ENCODE measurements at regions not wholly inside any gene's neighbourhood (a gene's known extent, or its start where the extent isn't known, plus 50 kb on each side); places are given as distances from the start of the nearest gene placed in this dataset.

DNA sequence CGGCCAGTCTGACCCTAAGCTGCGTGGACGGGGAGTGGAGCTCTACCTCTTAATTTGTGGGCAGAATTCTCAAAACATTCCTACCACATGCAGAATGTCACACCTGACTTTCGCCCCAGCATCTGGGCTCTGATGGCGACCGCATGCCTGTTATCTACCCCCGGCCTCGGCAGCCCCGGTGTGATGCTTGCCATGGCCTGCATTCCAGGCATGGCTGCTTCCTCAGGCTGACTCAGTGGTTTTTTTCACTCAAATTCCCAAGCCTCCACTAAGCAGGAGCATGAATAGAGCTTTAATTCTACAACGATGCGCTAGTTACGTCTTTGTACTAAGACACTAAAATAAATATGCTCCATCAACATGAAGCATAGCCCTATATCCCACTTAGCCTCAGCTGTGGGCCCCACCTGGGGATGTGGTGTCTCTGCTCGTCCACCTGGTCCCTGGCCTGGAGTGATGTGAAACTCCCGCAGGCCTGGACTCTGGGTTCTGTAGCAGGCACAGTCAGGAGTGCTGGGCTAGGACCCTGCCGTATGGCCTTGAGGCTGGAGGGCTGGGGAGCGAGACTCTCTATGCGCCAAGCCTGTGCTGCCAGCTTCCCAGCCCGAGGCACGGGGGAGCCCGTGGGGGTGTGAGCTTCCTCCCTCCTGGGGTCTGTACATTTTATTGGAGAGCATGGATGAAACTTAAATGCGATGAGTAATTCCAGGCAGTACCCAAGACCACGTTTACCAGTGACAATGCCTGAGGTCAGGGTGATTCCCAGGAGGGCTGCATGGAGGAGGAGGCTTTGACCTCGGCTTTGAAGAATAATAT lies 153.2 kb downstream of the CTTN start:
- TF ChIP-seq SP1 (IDR thresholded peaks at IDR 0.05; ENCODE audit: low read depth) (no peak), POLR2A (IDR thresholded peaks at IDR 0.05; ENCODE audit: borderline replicate concordance, extremely low read depth, insufficient read depth, insufficient read length) (no peak), CEBPB (IDR thresholded peaks at IDR 0.05; ENCODE audit: low read depth) (no peak), ZNF274 (IDR thresholded peaks at IDR 0.05; ENCODE audit: low read depth, low read length) (no peak), POLR2AphosphoS5 (IDR thresholded peaks at IDR 0.05; ENCODE audit: low read depth, low read length) (no peak), RAD21 (IDR thresholded peaks at IDR 0.05; ENCODE audit: low read depth) (no peak), JUND (IDR thresholded peaks at IDR 0.05) (no peak), EZH2 (IDR thresholded peaks at IDR 0.05) (no peak), ZFX (IDR thresholded peaks at IDR 0.05) (no peak)
- TF ChIP-seq, protein P1, sequence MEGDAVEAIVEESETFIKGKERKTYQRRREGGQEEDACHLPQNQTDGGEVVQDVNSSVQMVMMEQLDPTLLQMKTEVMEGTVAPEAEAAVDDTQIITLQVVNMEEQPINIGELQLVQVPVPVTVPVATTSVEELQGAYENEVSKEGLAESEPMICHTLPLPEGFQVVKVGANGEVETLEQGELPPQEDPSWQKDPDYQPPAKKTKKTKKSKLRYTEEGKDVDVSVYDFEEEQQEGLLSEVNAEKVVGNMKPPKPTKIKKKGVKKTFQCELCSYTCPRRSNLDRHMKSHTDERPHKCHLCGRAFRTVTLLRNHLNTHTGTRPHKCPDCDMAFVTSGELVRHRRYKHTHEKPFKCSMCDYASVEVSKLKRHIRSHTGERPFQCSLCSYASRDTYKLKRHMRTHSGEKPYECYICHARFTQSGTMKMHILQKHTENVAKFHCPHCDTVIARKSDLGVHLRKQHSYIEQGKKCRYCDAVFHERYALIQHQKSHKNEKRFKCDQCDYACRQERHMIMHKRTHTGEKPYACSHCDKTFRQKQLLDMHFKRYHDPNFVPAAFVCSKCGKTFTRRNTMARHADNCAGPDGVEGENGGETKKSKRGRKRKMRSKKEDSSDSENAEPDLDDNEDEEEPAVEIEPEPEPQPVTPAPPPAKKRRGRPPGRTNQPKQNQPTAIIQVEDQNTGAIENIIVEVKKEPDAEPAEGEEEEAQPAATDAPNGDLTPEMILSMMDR (IDR thresholded peaks at IDR 0.05 in 2 of 3, conservative IDR thresholded peaks at IDR 0.05 in 1 of 3; ENCODE audit: borderline replicate concordance in 1 of 3, insufficient read depth in 1 of 3, low read depth in 2 of 3, low read length in 2 of 3) = no peak
- TF ChIP-seq, protein P2, sequence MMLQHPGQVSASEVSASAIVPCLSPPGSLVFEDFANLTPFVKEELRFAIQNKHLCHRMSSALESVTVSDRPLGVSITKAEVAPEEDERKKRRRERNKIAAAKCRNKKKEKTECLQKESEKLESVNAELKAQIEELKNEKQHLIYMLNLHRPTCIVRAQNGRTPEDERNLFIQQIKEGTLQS (IDR thresholded peaks at IDR 0.05) = no peak
- TF ChIP-seq, protein P3, sequence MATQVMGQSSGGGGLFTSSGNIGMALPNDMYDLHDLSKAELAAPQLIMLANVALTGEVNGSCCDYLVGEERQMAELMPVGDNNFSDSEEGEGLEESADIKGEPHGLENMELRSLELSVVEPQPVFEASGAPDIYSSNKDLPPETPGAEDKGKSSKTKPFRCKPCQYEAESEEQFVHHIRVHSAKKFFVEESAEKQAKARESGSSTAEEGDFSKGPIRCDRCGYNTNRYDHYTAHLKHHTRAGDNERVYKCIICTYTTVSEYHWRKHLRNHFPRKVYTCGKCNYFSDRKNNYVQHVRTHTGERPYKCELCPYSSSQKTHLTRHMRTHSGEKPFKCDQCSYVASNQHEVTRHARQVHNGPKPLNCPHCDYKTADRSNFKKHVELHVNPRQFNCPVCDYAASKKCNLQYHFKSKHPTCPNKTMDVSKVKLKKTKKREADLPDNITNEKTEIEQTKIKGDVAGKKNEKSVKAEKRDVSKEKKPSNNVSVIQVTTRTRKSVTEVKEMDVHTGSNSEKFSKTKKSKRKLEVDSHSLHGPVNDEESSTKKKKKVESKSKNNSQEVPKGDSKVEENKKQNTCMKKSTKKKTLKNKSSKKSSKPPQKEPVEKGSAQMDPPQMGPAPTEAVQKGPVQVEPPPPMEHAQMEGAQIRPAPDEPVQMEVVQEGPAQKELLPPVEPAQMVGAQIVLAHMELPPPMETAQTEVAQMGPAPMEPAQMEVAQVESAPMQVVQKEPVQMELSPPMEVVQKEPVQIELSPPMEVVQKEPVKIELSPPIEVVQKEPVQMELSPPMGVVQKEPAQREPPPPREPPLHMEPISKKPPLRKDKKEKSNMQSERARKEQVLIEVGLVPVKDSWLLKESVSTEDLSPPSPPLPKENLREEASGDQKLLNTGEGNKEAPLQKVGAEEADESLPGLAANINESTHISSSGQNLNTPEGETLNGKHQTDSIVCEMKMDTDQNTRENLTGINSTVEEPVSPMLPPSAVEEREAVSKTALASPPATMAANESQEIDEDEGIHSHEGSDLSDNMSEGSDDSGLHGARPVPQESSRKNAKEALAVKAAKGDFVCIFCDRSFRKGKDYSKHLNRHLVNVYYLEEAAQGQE (IDR thresholded peaks at IDR 0.05; ENCODE audit: low read depth) = no peak
- TF ChIP-seq, protein P4, sequence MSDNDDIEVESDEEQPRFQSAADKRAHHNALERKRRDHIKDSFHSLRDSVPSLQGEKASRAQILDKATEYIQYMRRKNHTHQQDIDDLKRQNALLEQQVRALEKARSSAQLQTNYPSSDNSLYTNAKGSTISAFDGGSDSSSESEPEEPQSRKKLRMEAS (IDR thresholded peaks at IDR 0.05) = no peak
